GM23338 (cell line): ENCODE measurements at regions not wholly inside any gene's neighbourhood (a gene's known extent, or its start where the extent isn't known, plus 50 kb on each side); places are given as distances from the start of the nearest gene placed in this dataset.

Source experiments
- CREB1 ChIP-seq: fragments of 250-450 bp; sonication (Bioruptor Pico); IDR thresholded peaks from 2 replicates; pipeline ENCODE4 v1.5.0; 2020; ENCODE audit warnings: low read depth, mild to moderate bottlenecking, moderate library complexity
- EZH2 ChIP-seq: fragments of 200-600 bp; sonication (generic); IDR thresholded peaks from one replicate; pipeline ENCODE4 v1.8.0; 2017; ENCODE audit warnings: antibody characterized with exemption, mild to moderate bottlenecking, low read depth; ENCODE audit not compliant: unreplicated experiment
- EZH2phosphoT487 ChIP-seq: fragments of 200-600 bp; sonication (generic); IDR thresholded peaks from one replicate; pipeline ENCODE4 v1.8.1; 2018; ENCODE audit warnings: antibody characterized with exemption; ENCODE audit not compliant: unreplicated experiment
- JUNB ChIP-seq: IDR thresholded peaks from one replicate; pipeline ENCODE4 v1.6.1; 2016; ENCODE audit warnings: antibody characterized with exemption; ENCODE audit not compliant: unreplicated experiment
- NANOG ChIP-seq: IDR thresholded peaks from 2 replicates; pipeline ENCODE4 v1.6.1; 2016; ENCODE audit warnings: antibody characterized with exemption, borderline replicate concordance
- POLR2AphosphoS5 ChIP-seq: IDR thresholded peaks from 2 replicates; pipeline ENCODE4 v1.6.1; 2016; ENCODE audit warnings: antibody characterized with exemption, low read depth
- STAT1 ChIP-seq: IDR thresholded peaks from one replicate; pipeline ENCODE4 v1.6.1; 2016; ENCODE audit warnings: antibody characterized with exemption; ENCODE audit not compliant: unreplicated experiment
- ZNF114 ChIP-seq: fragments of 250-450 bp; sonication (Bioruptor Pico); IDR thresholded peaks from 2 replicates; pipeline ENCODE4 v1.5.0; 2020; ENCODE audit warnings: mild to moderate bottlenecking, moderate library complexity
- ZNF331 ChIP-seq: fragments of 250-450 bp; sonication (Bioruptor Pico); IDR thresholded peaks from 2 replicates; pipeline ENCODE4 v1.5.0; 2020; ENCODE audit warnings: low read depth, mild to moderate bottlenecking, moderate library complexity
- TF ChIP-seq, protein P1 (sequence below), 2 experiments: fragments of 200-600 bp in 1 of 2; sonication (generic) in 1 of 2; conservative IDR thresholded peaks; 2 replicates each; pipeline versions ENCODE4 v1.5.1 to v1.6.1; 2016 to 2017; ENCODE audit warnings: antibody characterized with exemption in 2 of 2, low read depth in 2 of 2, mild to moderate bottlenecking in 2 of 2, moderate library complexity in 1 of 2
- TF ChIP-seq, protein P2 (sequence below): IDR thresholded peaks from one replicate; pipeline ENCODE4 v1.6.1; 2018; ENCODE audit warnings: antibody characterized with exemption; ENCODE audit not compliant: unreplicated experiment
- TF ChIP-seq, protein P3 (sequence below): IDR thresholded peaks from 2 replicates; pipeline ENCODE4 v1.6.1; 2016; ENCODE audit warnings: antibody characterized with exemption

DNA sequence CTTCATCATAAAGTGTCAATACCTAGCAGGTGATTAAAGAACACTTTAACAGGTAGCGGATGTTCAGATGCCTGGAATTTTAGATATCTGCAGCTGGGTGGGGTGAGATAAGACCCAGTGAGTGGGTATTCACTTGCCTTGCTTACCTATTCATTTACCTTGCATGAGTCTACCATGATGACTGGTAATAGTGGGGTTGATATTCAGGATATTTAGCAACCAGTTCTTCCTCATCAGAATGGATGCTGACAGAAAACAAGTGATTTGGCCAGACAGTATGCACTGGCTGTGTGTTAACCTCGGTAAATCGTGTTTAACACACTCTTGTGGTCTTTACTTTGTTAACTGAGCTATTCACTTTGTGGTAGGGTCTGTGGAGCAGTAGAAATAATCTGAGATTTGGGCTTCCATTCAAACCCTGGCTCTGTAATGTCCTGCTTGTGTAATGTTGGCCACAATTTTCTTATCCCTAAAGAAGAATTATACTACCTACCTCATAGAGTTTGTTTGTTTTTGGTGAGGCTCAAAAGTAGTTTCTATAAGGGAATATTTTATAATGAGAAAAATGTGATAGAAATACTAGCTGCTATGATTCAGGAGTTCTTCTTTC lies 391.9 kb upstream of the TBL1XR1 start:
- TF ChIP-seq, protein P1, sequence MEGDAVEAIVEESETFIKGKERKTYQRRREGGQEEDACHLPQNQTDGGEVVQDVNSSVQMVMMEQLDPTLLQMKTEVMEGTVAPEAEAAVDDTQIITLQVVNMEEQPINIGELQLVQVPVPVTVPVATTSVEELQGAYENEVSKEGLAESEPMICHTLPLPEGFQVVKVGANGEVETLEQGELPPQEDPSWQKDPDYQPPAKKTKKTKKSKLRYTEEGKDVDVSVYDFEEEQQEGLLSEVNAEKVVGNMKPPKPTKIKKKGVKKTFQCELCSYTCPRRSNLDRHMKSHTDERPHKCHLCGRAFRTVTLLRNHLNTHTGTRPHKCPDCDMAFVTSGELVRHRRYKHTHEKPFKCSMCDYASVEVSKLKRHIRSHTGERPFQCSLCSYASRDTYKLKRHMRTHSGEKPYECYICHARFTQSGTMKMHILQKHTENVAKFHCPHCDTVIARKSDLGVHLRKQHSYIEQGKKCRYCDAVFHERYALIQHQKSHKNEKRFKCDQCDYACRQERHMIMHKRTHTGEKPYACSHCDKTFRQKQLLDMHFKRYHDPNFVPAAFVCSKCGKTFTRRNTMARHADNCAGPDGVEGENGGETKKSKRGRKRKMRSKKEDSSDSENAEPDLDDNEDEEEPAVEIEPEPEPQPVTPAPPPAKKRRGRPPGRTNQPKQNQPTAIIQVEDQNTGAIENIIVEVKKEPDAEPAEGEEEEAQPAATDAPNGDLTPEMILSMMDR (conservative IDR thresholded peaks at IDR 0.05; ENCODE audit: low read depth in 2 of 2): no peak
- TF ChIP-seq EZH2phosphoT487: no peak
- no peak for TF ChIP-seq POLR2AphosphoS5
- TF ChIP-seq, protein P2, sequence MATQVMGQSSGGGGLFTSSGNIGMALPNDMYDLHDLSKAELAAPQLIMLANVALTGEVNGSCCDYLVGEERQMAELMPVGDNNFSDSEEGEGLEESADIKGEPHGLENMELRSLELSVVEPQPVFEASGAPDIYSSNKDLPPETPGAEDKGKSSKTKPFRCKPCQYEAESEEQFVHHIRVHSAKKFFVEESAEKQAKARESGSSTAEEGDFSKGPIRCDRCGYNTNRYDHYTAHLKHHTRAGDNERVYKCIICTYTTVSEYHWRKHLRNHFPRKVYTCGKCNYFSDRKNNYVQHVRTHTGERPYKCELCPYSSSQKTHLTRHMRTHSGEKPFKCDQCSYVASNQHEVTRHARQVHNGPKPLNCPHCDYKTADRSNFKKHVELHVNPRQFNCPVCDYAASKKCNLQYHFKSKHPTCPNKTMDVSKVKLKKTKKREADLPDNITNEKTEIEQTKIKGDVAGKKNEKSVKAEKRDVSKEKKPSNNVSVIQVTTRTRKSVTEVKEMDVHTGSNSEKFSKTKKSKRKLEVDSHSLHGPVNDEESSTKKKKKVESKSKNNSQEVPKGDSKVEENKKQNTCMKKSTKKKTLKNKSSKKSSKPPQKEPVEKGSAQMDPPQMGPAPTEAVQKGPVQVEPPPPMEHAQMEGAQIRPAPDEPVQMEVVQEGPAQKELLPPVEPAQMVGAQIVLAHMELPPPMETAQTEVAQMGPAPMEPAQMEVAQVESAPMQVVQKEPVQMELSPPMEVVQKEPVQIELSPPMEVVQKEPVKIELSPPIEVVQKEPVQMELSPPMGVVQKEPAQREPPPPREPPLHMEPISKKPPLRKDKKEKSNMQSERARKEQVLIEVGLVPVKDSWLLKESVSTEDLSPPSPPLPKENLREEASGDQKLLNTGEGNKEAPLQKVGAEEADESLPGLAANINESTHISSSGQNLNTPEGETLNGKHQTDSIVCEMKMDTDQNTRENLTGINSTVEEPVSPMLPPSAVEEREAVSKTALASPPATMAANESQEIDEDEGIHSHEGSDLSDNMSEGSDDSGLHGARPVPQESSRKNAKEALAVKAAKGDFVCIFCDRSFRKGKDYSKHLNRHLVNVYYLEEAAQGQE: no peak
- no peak for TF ChIP-seq EZH2
- no peak for TF ChIP-seq CREB1 (CRISPR knock-in tag)
- no peak for TF ChIP-seq JUNB
- no peak for TF ChIP-seq ZNF331 (CRISPR knock-in tag)
- TF ChIP-seq, protein P3, sequence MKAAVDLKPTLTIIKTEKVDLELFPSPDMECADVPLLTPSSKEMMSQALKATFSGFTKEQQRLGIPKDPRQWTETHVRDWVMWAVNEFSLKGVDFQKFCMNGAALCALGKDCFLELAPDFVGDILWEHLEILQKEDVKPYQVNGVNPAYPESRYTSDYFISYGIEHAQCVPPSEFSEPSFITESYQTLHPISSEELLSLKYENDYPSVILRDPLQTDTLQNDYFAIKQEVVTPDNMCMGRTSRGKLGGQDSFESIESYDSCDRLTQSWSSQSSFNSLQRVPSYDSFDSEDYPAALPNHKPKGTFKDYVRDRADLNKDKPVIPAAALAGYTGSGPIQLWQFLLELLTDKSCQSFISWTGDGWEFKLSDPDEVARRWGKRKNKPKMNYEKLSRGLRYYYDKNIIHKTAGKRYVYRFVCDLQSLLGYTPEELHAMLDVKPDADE: no peak
- no peak for TF ChIP-seq NANOG
- TF ChIP-seq STAT1: no peak
- no peak for TF ChIP-seq ZNF114 (CRISPR knock-in tag)
